ENCODE measurements at regions not wholly inside any gene's neighbourhood (a gene's known extent, or its start where the extent isn't known, plus 50 kb on each side); places are given as distances from the start of the nearest gene placed in this dataset.

- no peak for TF ChIP-seq EZH2phosphoT487 (IDR thresholded peaks at IDR 0.05; ENCODE audit: insufficient read depth, low read depth)
- no peak for TF ChIP-seq EZH2 (IDR thresholded peaks at IDR 0.05; ENCODE audit: insufficient read depth, poor library complexity, severe bottlenecking)
Observed at GRCh38 chr1:221633841-221634409, 108.0 kb downstream of the DUSP10 start.
